ENCODE measurements at regions not wholly inside any gene's neighbourhood (a gene's known extent, or its start where the extent isn't known, plus 50 kb on each side); places are given as distances from the start of the nearest gene placed in this dataset.

GRCh38 chr3:28836199-28836598 lies 444.7 kb upstream of the RBMS3 start:
- ChIA-PET CTCF (no interaction called here), POLR2A (no interaction called here)
- DNase-seq (ENCODE audit: extremely low spot score): no peak
- TF ChIP-seq BHLHE40 (IDR thresholded peaks at IDR 0.05; ENCODE audit: borderline replicate concordance) (no peak), L3MBTL2 (conservative IDR thresholded peaks at IDR 0.05) (no peak)

- CTCF ChIA-PET: no interaction called here
Observed at GRCh38 chr3:28840976-28841376, 439.9 kb upstream of the RBMS3 start.

GRCh38 chr3:28841441-28841840 lies 439.4 kb upstream of the RBMS3 start:
- ChIA-PET POLR2A (no interaction called here), CTCF (no interaction called here)
- TF ChIP-seq LEF1 (IDR thresholded peaks at IDR 0.05; ENCODE audit: borderline replicate concordance) (no peak), CTBP1 (IDR thresholded peaks at IDR 0.05; ENCODE audit: borderline replicate concordance) (no peak), ZNF384 (IDR thresholded peaks at IDR 0.05) (no peak), L3MBTL2 (conservative IDR thresholded peaks at IDR 0.05) (no peak), FOXM1 (IDR thresholded peaks at IDR 0.05; ENCODE audit: borderline replicate concordance) (no peak), SUZ12 (IDR thresholded peaks at IDR 0.05) (no peak), SP1 (IDR thresholded peaks at IDR 0.05) (no peak), FOXK2 (IDR thresholded peaks at IDR 0.05) (no peak), ELF4 (IDR thresholded peaks at IDR 0.05) (no peak)
- TF ChIP-seq, protein P1, sequence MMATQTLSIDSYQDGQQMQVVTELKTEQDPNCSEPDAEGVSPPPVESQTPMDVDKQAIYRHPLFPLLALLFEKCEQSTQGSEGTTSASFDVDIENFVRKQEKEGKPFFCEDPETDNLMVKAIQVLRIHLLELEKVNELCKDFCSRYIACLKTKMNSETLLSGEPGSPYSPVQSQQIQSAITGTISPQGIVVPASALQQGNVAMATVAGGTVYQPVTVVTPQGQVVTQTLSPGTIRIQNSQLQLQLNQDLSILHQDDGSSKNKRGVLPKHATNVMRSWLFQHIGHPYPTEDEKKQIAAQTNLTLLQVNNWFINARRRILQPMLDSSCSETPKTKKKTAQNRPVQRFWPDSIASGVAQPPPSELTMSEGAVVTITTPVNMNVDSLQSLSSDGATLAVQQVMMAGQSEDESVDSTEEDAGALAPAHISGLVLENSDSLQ (IDR thresholded peaks at IDR 0.05): no peak
- DNase-seq (ENCODE audit: extremely low spot score): no peak

More at GRCh38 chr3:28840976-28841376, 439.9 kb upstream of the RBMS3 start:
- DNase-seq (ENCODE audit: extremely low spot score): no peak
- TF ChIP-seq HDGF (IDR thresholded peaks at IDR 0.05; ENCODE audit: borderline replicate concordance) (no peak), ARNT (IDR thresholded peaks at IDR 0.05) (no peak), L3MBTL2 (conservative IDR thresholded peaks at IDR 0.05) (no peak), FOXK2 (IDR thresholded peaks at IDR 0.05) (no peak), FOXA1 (IDR thresholded peaks at IDR 0.05) (no peak), TARDBP (IDR thresholded peaks at IDR 0.05) (no peak), CTBP1 (IDR thresholded peaks at IDR 0.05; ENCODE audit: borderline replicate concordance) (no peak), ZNF384 (IDR thresholded peaks at IDR 0.05) (no peak), FOXM1 (IDR thresholded peaks at IDR 0.05; ENCODE audit: borderline replicate concordance) (no peak), SP1 (IDR thresholded peaks at IDR 0.05) (no peak), BHLHE40 (IDR thresholded peaks at IDR 0.05; ENCODE audit: borderline replicate concordance) (no peak), ELF4 (IDR thresholded peaks at IDR 0.05) (no peak), LEF1 (IDR thresholded peaks at IDR 0.05; ENCODE audit: borderline replicate concordance) (no peak)
- TF ChIP-seq, protein P1 (IDR thresholded peaks at IDR 0.05): no peak
- POLR2A ChIA-PET: no interaction called here

GRCh38 chr3:28844298-28845005 lies 436.4 kb upstream of the RBMS3 start:
- CTCF ChIA-PET: no interaction called here
- no peak for DNase-seq (ENCODE audit: extremely low spot score)
- POLR2A ChIA-PET: no interaction called here
- no peak for TF ChIP-seq FOXK2 (IDR thresholded peaks at IDR 0.05)
- no peak for TF ChIP-seq TARDBP (IDR thresholded peaks at IDR 0.05)
- TF ChIP-seq NFRKB (IDR thresholded peaks at IDR 0.05): no peak
- no peak for TF ChIP-seq ZNF384 (IDR thresholded peaks at IDR 0.05)
- TF ChIP-seq, protein P1 (IDR thresholded peaks at IDR 0.05): no peak
- no peak for TF ChIP-seq FOXM1 (IDR thresholded peaks at IDR 0.05; ENCODE audit: borderline replicate concordance)
- TF ChIP-seq ELF4 (IDR thresholded peaks at IDR 0.05): no peak
- no peak for TF ChIP-seq FOXA1 (IDR thresholded peaks at IDR 0.05)
- TF ChIP-seq CTBP1 (IDR thresholded peaks at IDR 0.05; ENCODE audit: borderline replicate concordance): no peak
- TF ChIP-seq LEF1 (IDR thresholded peaks at IDR 0.05; ENCODE audit: borderline replicate concordance): no peak
- TF ChIP-seq SP1 (IDR thresholded peaks at IDR 0.05): no peak
- TF ChIP-seq ARNT (IDR thresholded peaks at IDR 0.05): no peak
- TF ChIP-seq L3MBTL2 (conservative IDR thresholded peaks at IDR 0.05): no peak
- TF ChIP-seq HDGF (IDR thresholded peaks at IDR 0.05; ENCODE audit: borderline replicate concordance): no peak
- TF ChIP-seq BHLHE40 (IDR thresholded peaks at IDR 0.05; ENCODE audit: borderline replicate concordance): no peak
- no peak for TF ChIP-seq SUZ12 (IDR thresholded peaks at IDR 0.05)

- TF ChIP-seq CTBP1 (IDR thresholded peaks at IDR 0.05; ENCODE audit: borderline replicate concordance) (no peak), BHLHE40 (IDR thresholded peaks at IDR 0.05; ENCODE audit: borderline replicate concordance) (no peak)
- POLR2A ChIA-PET: no interaction called here
- CTCF ChIA-PET: no interaction called here
- DNase-seq (ENCODE audit: extremely low spot score): no peak
Observed at GRCh38 chr3:28845006-28845324, 435.9 kb upstream of the RBMS3 start.

DNA sequence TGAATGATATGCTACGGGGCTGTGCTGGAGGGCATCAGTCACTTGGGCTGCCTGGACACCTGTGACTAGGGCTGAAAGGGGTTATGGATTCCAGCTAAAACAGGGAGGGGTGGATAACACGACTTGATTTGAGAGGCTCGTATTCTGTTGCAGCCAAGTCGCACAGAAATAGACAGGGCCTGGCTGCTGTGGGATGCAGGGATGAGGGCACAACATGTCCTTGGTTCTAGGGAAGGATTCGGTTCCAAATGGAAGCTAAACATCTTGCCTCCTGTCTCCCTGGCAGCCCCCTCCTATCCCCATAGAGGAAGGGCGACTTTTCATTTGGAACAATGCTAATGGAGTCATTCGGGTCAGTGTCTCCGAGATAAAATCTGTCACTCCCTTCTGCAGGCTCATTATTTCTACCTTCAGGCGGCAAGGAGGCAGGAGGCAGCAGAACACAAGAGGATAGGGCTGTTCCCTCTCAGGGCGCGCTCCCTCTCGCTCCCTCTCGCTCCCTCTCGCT lies 433.8 kb upstream of the RBMS3 start:
- CTCF ChIA-PET: no interaction called here
- POLR2A ChIA-PET: no interaction called here
- TF ChIP-seq LEF1 (IDR thresholded peaks at IDR 0.05; ENCODE audit: borderline replicate concordance) (no peak), ZNF384 (IDR thresholded peaks at IDR 0.05) (no peak), FOXA1 (IDR thresholded peaks at IDR 0.05) (no peak), L3MBTL2 (conservative IDR thresholded peaks at IDR 0.05) (no peak), SUZ12 (IDR thresholded peaks at IDR 0.05) (no peak), BHLHE40 (IDR thresholded peaks at IDR 0.05; ENCODE audit: borderline replicate concordance) (no peak), FOXM1 (IDR thresholded peaks at IDR 0.05; ENCODE audit: borderline replicate concordance) (no peak), ARNT (IDR thresholded peaks at IDR 0.05) (no peak), FOXK2 (IDR thresholded peaks at IDR 0.05) (no peak), CTBP1 (IDR thresholded peaks at IDR 0.05; ENCODE audit: borderline replicate concordance) (no peak), SP1 (IDR thresholded peaks at IDR 0.05) (no peak), HDGF (IDR thresholded peaks at IDR 0.05; ENCODE audit: borderline replicate concordance) (no peak)
- TF ChIP-seq, protein P1 (IDR thresholded peaks at IDR 0.05): no peak
- no peak for DNase-seq (ENCODE audit: extremely low spot score)

Data from HEK293T (cell line).